Common myeloid progenitor, CD34-positive (primary cell): ENCODE measurements at regions not wholly inside any gene's neighbourhood (a gene's known extent, or its start where the extent isn't known, plus 50 kb on each side); places are given as distances from the start of the nearest gene placed in this dataset.

ENCODE experiments used
- CTCF ChIA-PET: fragments of 350-600 bp; sonication (Branson Sonifier 250); formaldehyde crosslinking; loops from one replicate; lab custom pipeline; 2021; ENCODE audit warnings: antibody characterized with exemption; lab: Charles Lee
- POLR2A ChIA-PET: fragments of 350-600 bp; sonication (Branson Sonifier 250); formaldehyde crosslinking; loops from one replicate; lab custom pipeline; 2021; ENCODE audit warnings: antibody characterized with exemption; lab: Charles Lee
- DNase-seq, 3 donors: peaks; one replicate each; pipeline versions ENCODE4 v3.0.0 to v3.0.0-alpha.2; 2013
- H3K27ac ChIP-seq, 2 experiments: 1 replicate in 1 of 2; 2 replicates in 1 of 2; pipeline ENCODE4 v1.7.0; 2013; ENCODE audit warnings: inconsistent platforms in 2 of 2, low read length in 2 of 2, mild to moderate bottlenecking in 2 of 2, low read depth in 1 of 2, moderate library complexity in 1 of 2; ENCODE audit not compliant: severe bottlenecking in 2 of 2, insufficient read depth in 1 of 2, poor library complexity in 1 of 2
- H3K27me3 ChIP-seq, 5 experiments: replicated peaks in 2 of 5; 1 replicate in 3 of 5; 2 replicates in 2 of 5; pipeline versions ENCODE4 v1.6.1 to v1.7.0; 2013; ENCODE audit warnings: low read length in 4 of 5, mild to moderate bottlenecking in 2 of 5, moderate library complexity in 2 of 5, inconsistent platforms in 1 of 5; ENCODE audit not compliant: insufficient read depth in 5 of 5, control insufficient read depth in 4 of 5
- H3K36me3 ChIP-seq, 4 experiments: 1 replicate in 2 of 4; 2 replicates in 2 of 4; pipeline versions ENCODE4 v1.6.1 to v1.7.0; 2013; ENCODE audit warnings: low read length in 3 of 4, control low read depth in 1 of 4, mild to moderate bottlenecking in 1 of 4; ENCODE audit not compliant: control insufficient read depth in 4 of 4, insufficient read depth in 4 of 4
- H3K4me1 ChIP-seq, 4 experiments: 1 replicate in 3 of 4; 2 replicates in 1 of 4; pipeline versions ENCODE4 v1.6.1 to v1.7.1; 2013; ENCODE audit warnings: low read length in 3 of 4, mild to moderate bottlenecking in 3 of 4, control low read depth in 1 of 4, inconsistent platforms in 1 of 4, moderate library complexity in 1 of 4; ENCODE audit not compliant: control insufficient read depth in 4 of 4, insufficient read depth in 4 of 4; ENCODE audit errors: control extremely low read depth in 1 of 4
- H3K4me3 ChIP-seq, 7 experiments: 1 replicate in 4 of 7; 2 replicates in 3 of 7; pipeline versions ENCODE4 v1.5.1 to v1.7.0; 2013; ENCODE audit warnings: mild to moderate bottlenecking in 7 of 7, low read length in 6 of 7, moderate library complexity in 6 of 7, inconsistent platforms in 2 of 7, low read depth in 2 of 7, control low read depth in 1 of 7; ENCODE audit not compliant: insufficient read depth in 4 of 7, control insufficient read depth in 1 of 7; ENCODE audit errors: extremely low read depth in 1 of 7
- H3K9me3 ChIP-seq, 5 experiments: 1 replicate in 4 of 5; 2 replicates in 1 of 5; pipeline versions ENCODE4 v1.6.1 to v1.7.1; 2013; ENCODE audit warnings: low read length in 4 of 5, mild to moderate bottlenecking in 2 of 5, inconsistent platforms in 1 of 5, low read depth in 1 of 5, moderate library complexity in 1 of 5; ENCODE audit not compliant: control insufficient read depth in 4 of 5, insufficient read depth in 2 of 5; ENCODE audit errors: control extremely low read depth in 1 of 5
- WGBS: methylation state at CpG from one replicate; pipeline ENCODE4 v1.1.5; 2013; ENCODE audit not compliant: insufficient coverage; 5-methylcytosine and 5-hydroxymethylcytosine counted together

- DNase-seq = no peak
- ChIA-PET CTCF (interaction anchor here (1.7 kb wide), 1 partner anchor 10 kb away, joined by 5 read pairs; no protein-coding TSS in a partner anchor), POLR2A (no interaction called here)
- H3K9me3 ChIP-seq = no peaks in the 10 kb centered on the region
- no peaks in the 10 kb centered on the region for H3K4me1 ChIP-seq
- no peaks in the 10 kb centered on the region for H3K27me3 ChIP-seq
- H3K36me3 ChIP-seq = no peaks in the 10 kb centered on the region
- WGBS = 96% methylated on average over 2 of the region's 2 CpGs
- H3K4me3 ChIP-seq = no peak overlapping the region
- no peak overlapping the region for H3K27ac ChIP-seq
Observed at GRCh38 chr4:89561048-89561447, 253.4 kb upstream of the GPRIN3 start.

GRCh38 chr4:89558147-89558546, 250.5 kb upstream of the GPRIN3 start:
- H3K9me3 ChIP-seq = no peaks in the 10 kb centered on the region
- ChIA-PET CTCF (interaction anchor here (0.7 kb wide), 1 partner anchor 16 kb away, joined by 3 read pairs; no protein-coding TSS in a partner anchor), POLR2A (no interaction called here)
- H3K4me3 ChIP-seq = no peak overlapping the region
- H3K4me1 ChIP-seq = no peaks in the 10 kb centered on the region
- no peaks in the 10 kb centered on the region for H3K27me3 ChIP-seq
- H3K27ac ChIP-seq = no peak overlapping the region
- DNase-seq = peak in 1 of 3 donors; percentile 15
- H3K36me3 ChIP-seq = no peaks in the 10 kb centered on the region
- no CpG with 5 or more reads among the region's 1 CpG for WGBS

GRCh38 chr4:89556601-89557305, 249.2 kb upstream of the GPRIN3 start:
- POLR2A ChIA-PET = interaction anchor here (0.6 kb wide), 1 partner anchor 48 kb away, joined by 3 read pairs; no protein-coding TSS in a partner anchor
- Histone ChIP-seq H3K4me3 (no peak overlapping the region), H3K27me3 (no peaks in the 10 kb centered on the region), H3K36me3 (no peaks in the 10 kb centered on the region), H3K27ac (no peak overlapping the region), H3K4me1 (no peaks in the 10 kb centered on the region), H3K9me3 (no peaks in the 10 kb centered on the region)
- CTCF ChIA-PET = interaction anchor here (0.6 to 0.9 kb wide), 2 partner anchors 44 to 164 kb away, joined by 3 read pairs; no protein-coding TSS in a partner anchor
- peak in 1 of 3 donors; percentile 17 for DNase-seq
- 73% methylated on average over 3 of the region's 4 CpGs for whole genome bisulfite sequencing

GRCh38 chr4:89551191-89551590, 243.6 kb upstream of the GPRIN3 start:
- DNase-seq = no peak
- ChIA-PET POLR2A (no interaction called here), CTCF (interaction anchor here (1.8 kb wide), 1 partner anchor 11 kb away, joined by 5 read pairs; no protein-coding TSS in a partner anchor)
- Histone ChIP-seq H3K4me3 (no peak overlapping the region), H3K27me3 (no peaks in the 10 kb centered on the region), H3K27ac (no peak overlapping the region), H3K4me1 (no peaks in the 10 kb centered on the region), H3K9me3 (peaks cover 0 to 3% (median 0%) of the 10 kb centered on the region in 5 experiments), H3K36me3 (no peaks in the 10 kb centered on the region)
- no CpG with 5 or more reads among the region's 3 CpGs for WGBS

- DNase-seq = no peak
- CTCF ChIA-PET = interaction anchor here (1.6 kb wide), 1 partner anchor 19 kb away, joined by 4 read pairs; no protein-coding TSS in a partner anchor
- Histone ChIP-seq H3K27me3 (no peaks in the 10 kb centered on the region), H3K27ac (no peak overlapping the region), H3K4me3 (no peak overlapping the region), H3K9me3 (peaks cover 0 to 8% (median 0%) of the 10 kb centered on the region in 5 experiments), H3K4me1 (no peaks in the 10 kb centered on the region), H3K36me3 (no peaks in the 10 kb centered on the region)
- POLR2A ChIA-PET = no interaction called here
- WGBS = 100% methylated on average over 1 of the region's 1 CpG
Observed at GRCh38 chr4:89549907-89550306, 242.3 kb upstream of the GPRIN3 start.

- CTCF ChIA-PET = no interaction called here
- POLR2A ChIA-PET = no interaction called here
- no peak overlapping the region for H3K4me3 ChIP-seq
- peak in 2 of 3 donors; percentile 17 to 18 for DNase-seq
- no peaks in the 10 kb centered on the region for H3K27me3 ChIP-seq
- H3K9me3 ChIP-seq = peaks cover 0 to 15% (median 0%) of the 10 kb centered on the region in 5 experiments
- WGBS = no CpG with 5 or more reads among the region's 1 CpG
- no peak overlapping the region for H3K27ac ChIP-seq
- no peaks in the 10 kb centered on the region for H3K4me1 ChIP-seq
- no peaks in the 10 kb centered on the region for H3K36me3 ChIP-seq
Observed at GRCh38 chr4:89545315-89545714, 237.7 kb upstream of the GPRIN3 start.

- DNase-seq = no peak
- H3K27me3 ChIP-seq = no peaks in the 10 kb centered on the region
- no peaks in the 10 kb centered on the region for H3K36me3 ChIP-seq
- ChIA-PET CTCF (interaction anchor here (1.0 to 1.9 kb wide), 5 partner anchors 11 to 49 kb away, joined by 3 to 6 read pairs (median 3); no protein-coding TSS in a partner anchor), POLR2A (no interaction called here)
- no peak overlapping the region for H3K4me3 ChIP-seq
- H3K4me1 ChIP-seq = no peaks in the 10 kb centered on the region
- peaks cover 0 to 12% (median 0%) of the 10 kb centered on the region in 5 experiments for H3K9me3 ChIP-seq
- no peak overlapping the region for H3K27ac ChIP-seq
Observed at GRCh38 chr4:89541998-89542397, 234.4 kb upstream of the GPRIN3 start.
